ENCODE measurements at regions not wholly inside any gene's neighbourhood (a gene's known extent, or its start where the extent isn't known, plus 50 kb on each side); places are given as distances from the start of the nearest gene placed in this dataset.

DNA sequence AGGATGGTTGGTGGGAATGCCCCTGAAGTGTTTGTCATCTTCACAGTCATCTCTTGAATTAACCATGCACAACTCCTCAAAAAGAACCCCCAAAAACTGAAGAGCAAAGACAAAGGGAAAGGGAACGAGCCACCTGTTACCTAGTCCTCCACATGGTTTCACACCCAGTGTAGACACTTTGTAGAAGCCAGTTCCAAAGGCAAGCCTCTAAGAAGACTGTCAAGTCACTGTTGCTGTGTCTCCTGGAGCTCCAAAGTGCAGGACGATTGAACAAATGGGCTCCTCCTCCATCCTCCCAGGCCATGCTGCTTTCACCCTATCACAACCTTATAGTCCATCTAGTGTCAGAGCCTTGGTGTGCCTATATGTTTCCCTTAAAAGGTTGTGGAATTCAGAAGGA lies 277.6 kb upstream of the PRDM1 start:
- no peak for DNase-seq
- intact Hi-C loops (cut with DNase I) = no loop called here
- WGBS, 2 donors = 81 to 84% methylated on average over 2 of the region's 2 CpGs
- no peak for ATAC-seq (ENCODE audit: low FRiP score)
- Histone ChIP-seq H3K27me3 (ENCODE audit: control insufficient read depth in 1 of 2, insufficient read depth in 2 of 2, low read length in 1 of 2) (no peaks in the 10 kb centered on the region), H3K9me3 (ENCODE audit: control insufficient read depth, low read length) (peaks cover 1% of the 10 kb centered on the region), H3K4me1 (ENCODE audit: control insufficient read depth in 1 of 2, insufficient read depth in 2 of 2, low read length in 2 of 2) (no peaks in the 10 kb centered on the region), H3K4me3 (ENCODE audit: low read length in 2 of 2) (no peak overlapping the region), H3K36me3 (ENCODE audit: control insufficient read depth in 1 of 2, insufficient read depth in 2 of 2, low read length in 1 of 2) (no peaks in the 10 kb centered on the region), H3K27ac (ENCODE audit: low read depth in 1 of 2, low read length in 2 of 2) (no peak overlapping the region)

DNA sequence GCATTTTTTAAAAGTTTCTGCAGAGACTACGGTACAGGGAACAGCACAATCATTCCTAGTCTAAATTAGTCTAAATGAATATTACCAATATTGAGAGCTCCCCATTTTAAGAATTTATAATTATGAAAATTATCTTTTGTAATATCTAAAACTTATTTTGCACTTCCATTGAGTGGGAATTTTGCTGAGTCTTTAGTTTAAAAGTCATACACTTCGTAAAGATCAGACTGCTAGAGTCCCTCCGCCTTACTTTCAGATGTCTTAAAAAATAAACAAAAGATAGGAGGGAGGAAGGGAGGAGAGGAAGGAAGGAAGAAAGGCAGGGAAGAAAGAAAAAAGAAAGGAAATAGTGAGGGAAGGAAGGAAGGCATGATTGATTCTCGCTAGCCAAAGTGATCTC lies 278.2 kb upstream of the PRDM1 start:
- 95 to 97% methylated on average over 4 of the region's 4 CpGs for WGBS, 2 donors
- peaks cover 1% of the 10 kb centered on the region for H3K9me3 ChIP-seq (ENCODE audit: control insufficient read depth, low read length)
- no peak for DNase-seq
- intact Hi-C loops (cut with DNase I) = no loop called here
- no peak for ATAC-seq (ENCODE audit: low FRiP score)
- no peak overlapping the region for H3K4me3 ChIP-seq (ENCODE audit: low read length in 2 of 2)
- H3K27ac ChIP-seq (ENCODE audit: low read depth in 1 of 2, low read length in 2 of 2) = no peak overlapping the region
- H3K36me3 ChIP-seq (ENCODE audit: control insufficient read depth in 1 of 2, insufficient read depth in 2 of 2, low read length in 1 of 2) = no peaks in the 10 kb centered on the region
- no peaks in the 10 kb centered on the region for H3K27me3 ChIP-seq (ENCODE audit: control insufficient read depth in 1 of 2, insufficient read depth in 2 of 2, low read length in 1 of 2)
- no peaks in the 10 kb centered on the region for H3K4me1 ChIP-seq (ENCODE audit: control insufficient read depth in 1 of 2, insufficient read depth in 2 of 2, low read length in 2 of 2)

DNA sequence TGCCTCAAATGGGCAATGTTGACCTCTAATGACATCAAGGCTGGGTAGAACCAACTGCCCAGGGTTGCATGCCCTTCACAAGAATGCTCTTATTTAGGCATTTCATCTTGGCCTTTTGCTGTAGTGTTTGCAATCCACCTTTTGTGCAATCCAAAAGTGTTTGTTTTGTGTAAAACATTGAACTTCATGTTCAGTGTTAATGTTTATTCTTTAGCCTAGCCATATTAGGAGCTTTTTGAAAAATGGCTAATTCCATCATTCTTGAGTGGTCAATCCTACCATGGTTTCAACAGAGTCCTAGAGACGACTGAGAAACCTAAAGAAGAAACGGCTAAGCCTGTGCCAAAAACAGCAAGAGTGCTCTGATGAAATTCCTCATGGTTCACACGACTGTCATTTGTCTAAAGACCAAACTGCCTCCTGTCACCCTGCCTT lies 279.6 kb upstream of the PRDM1 start:
- WGBS, 2 donors = 22 to 26% methylated on average over 3 of the region's 3 CpGs
- no peaks in the 10 kb centered on the region for H3K36me3 ChIP-seq (ENCODE audit: control insufficient read depth in 1 of 2, insufficient read depth in 2 of 2, low read length in 1 of 2)
- no peak overlapping the region for H3K27ac ChIP-seq (ENCODE audit: low read depth in 1 of 2, low read length in 2 of 2)
- ATAC-seq (ENCODE audit: low FRiP score) = no peak
- no peak overlapping the region for H3K4me3 ChIP-seq (ENCODE audit: low read length in 2 of 2)
- peaks cover 3% of the 10 kb centered on the region for H3K9me3 ChIP-seq (ENCODE audit: control insufficient read depth, low read length)
- no peaks in the 10 kb centered on the region for H3K4me1 ChIP-seq (ENCODE audit: control insufficient read depth in 1 of 2, insufficient read depth in 2 of 2, low read length in 2 of 2)
- intact Hi-C loops (cut with DNase I) = no loop called here
- no peaks in the 10 kb centered on the region for H3K27me3 ChIP-seq (ENCODE audit: control insufficient read depth in 1 of 2, insufficient read depth in 2 of 2, low read length in 1 of 2)
- no peak for DNase-seq

DNA sequence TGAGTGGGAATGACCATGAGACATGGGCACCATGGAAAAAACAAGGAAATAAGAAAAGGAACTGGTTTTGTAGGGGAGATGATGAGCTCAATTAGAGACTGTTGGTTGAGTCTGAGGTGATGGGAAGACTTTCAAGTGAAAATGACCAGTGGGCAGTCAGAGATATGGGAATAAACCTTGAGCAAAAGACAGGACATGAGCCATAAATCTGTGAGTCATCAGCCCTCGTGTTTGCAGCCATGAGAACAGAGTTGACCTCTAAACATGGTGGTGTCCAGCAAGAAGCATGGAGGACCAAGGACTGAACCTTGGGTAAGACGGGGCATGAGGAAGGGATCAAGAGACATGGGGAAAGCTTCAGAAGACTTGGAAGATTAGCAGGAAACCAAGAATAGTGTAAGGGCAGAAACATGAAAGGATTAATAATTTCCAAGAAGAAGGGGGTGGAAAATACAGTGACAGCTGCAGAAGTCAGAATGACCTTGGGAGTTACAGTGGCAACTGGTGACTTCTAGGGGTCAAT lies 280.6 kb upstream of the PRDM1 start:
- no peak for DNase-seq
- H3K9me3 ChIP-seq (ENCODE audit: control insufficient read depth, low read length) = peaks cover 3% of the 10 kb centered on the region
- H3K4me3 ChIP-seq (ENCODE audit: low read length in 2 of 2) = no peak overlapping the region
- H3K4me1 ChIP-seq (ENCODE audit: control insufficient read depth in 1 of 2, insufficient read depth in 2 of 2, low read length in 2 of 2) = no peaks in the 10 kb centered on the region
- no peaks in the 10 kb centered on the region for H3K27me3 ChIP-seq (ENCODE audit: control insufficient read depth in 1 of 2, insufficient read depth in 2 of 2, low read length in 1 of 2)
- intact Hi-C loops (cut with DNase I) = no loop called here
- no peaks in the 10 kb centered on the region for H3K36me3 ChIP-seq (ENCODE audit: control insufficient read depth in 1 of 2, insufficient read depth in 2 of 2, low read length in 1 of 2)
- no peak overlapping the region for H3K27ac ChIP-seq (ENCODE audit: low read depth in 1 of 2, low read length in 2 of 2)
- WGBS, 2 donors = 83 to 86% methylated on average over 2 of the region's 2 CpGs
- ATAC-seq (ENCODE audit: low FRiP score) = no peak

DNA sequence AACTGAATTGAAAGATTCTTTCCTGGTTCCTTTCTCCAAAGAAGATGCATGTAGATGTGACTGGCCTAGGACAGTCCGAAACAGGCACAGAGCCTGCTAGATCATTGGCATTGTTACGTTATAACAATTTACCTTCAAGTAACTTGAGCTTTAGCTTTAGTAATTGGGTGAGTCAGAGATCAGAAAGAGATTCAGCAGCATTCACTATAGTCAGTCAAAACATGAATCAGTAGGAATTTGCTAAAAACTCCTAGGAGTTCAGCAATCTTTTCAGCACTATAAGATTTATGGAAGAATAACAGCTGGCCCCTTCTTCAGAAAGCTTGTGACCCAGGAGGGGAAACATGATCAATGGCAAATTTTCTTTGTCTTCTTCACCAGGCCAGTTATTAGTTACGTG lies 281.7 kb upstream of the PRDM1 start:
- intact Hi-C loops (cut with DNase I) = no loop called here
- Histone ChIP-seq H3K36me3 (ENCODE audit: control insufficient read depth in 1 of 2, insufficient read depth in 2 of 2, low read length in 1 of 2) (no peaks in the 10 kb centered on the region), H3K4me1 (ENCODE audit: control insufficient read depth in 1 of 2, insufficient read depth in 2 of 2, low read length in 2 of 2) (no peaks in the 10 kb centered on the region), H3K27me3 (ENCODE audit: control insufficient read depth in 1 of 2, insufficient read depth in 2 of 2, low read length in 1 of 2) (no peaks in the 10 kb centered on the region), H3K9me3 (ENCODE audit: control insufficient read depth, low read length) (peaks cover 3% of the 10 kb centered on the region), H3K4me3 (ENCODE audit: low read length in 2 of 2) (no peak overlapping the region), H3K27ac (ENCODE audit: low read depth in 1 of 2, low read length in 2 of 2) (no peak overlapping the region)
- WGBS, 2 donors = 87 to 93% methylated on average over 3 of the region's 3 CpGs
- DNase-seq (no peak), ATAC-seq (ENCODE audit: low FRiP score) (no peak)

DNA sequence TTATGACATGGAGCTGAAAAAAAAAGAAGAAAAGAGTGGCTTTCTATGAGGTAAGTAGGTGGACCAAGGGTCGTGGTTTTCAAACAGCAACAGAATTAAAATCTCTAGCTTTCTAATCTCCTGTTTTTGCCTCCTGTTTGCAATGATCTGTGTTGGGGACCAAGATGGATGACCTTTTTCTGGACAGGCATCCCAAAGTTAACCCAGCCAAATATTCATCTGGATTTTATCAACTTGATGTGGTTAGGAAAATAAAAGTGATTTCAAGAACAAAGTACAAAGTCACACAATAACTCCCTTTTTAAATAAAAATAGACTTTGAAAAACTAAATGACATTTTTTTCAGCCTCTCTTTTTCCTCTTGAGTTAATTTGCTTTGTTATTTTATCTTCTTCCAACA lies 282.1 kb upstream of the PRDM1 start:
- H3K36me3 ChIP-seq (ENCODE audit: control insufficient read depth in 1 of 2, insufficient read depth in 2 of 2, low read length in 1 of 2) = no peaks in the 10 kb centered on the region
- whole genome bisulfite sequencing, 2 donors = 32 to 40% methylated on average over 1 of the region's 1 CpG
- no peak overlapping the region for H3K4me3 ChIP-seq (ENCODE audit: low read length in 2 of 2)
- no peak overlapping the region for H3K27ac ChIP-seq (ENCODE audit: low read depth in 1 of 2, low read length in 2 of 2)
- DNase-seq (no peak), ATAC-seq (ENCODE audit: low FRiP score) (no peak)
- peaks cover 3% of the 10 kb centered on the region for H3K9me3 ChIP-seq (ENCODE audit: control insufficient read depth, low read length)
- intact Hi-C loops (cut with DNase I) = no loop called here
- no peaks in the 10 kb centered on the region for H3K27me3 ChIP-seq (ENCODE audit: control insufficient read depth in 1 of 2, insufficient read depth in 2 of 2, low read length in 1 of 2)
- no peaks in the 10 kb centered on the region for H3K4me1 ChIP-seq (ENCODE audit: control insufficient read depth in 1 of 2, insufficient read depth in 2 of 2, low read length in 2 of 2)

DNA sequence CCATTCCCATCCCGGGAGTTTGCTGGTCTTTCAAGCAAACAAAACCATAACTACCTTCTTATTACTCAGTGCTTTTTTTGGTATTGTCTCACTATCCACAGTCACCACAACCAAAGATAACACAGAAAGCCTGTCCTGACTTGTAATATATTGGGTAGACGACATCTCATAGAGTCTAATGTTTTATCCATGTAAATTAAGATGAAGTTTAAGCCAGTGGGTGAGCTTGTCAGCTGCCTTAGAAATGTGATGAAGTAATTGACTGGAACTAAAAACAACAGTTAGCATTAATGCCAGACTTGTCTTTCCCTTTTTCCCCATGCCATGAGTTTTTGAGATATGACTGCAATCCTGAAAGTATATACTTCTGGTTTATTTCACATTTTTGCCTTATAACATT lies 282.7 kb upstream of the PRDM1 start:
- H3K4me1 ChIP-seq (ENCODE audit: control insufficient read depth in 1 of 2, insufficient read depth in 2 of 2, low read length in 2 of 2) = no peaks in the 10 kb centered on the region
- ATAC-seq (ENCODE audit: low FRiP score) (no peak), DNase-seq (no peak)
- WGBS, 2 donors = 3 to 8% methylated on average over 2 of the region's 2 CpGs
- H3K27me3 ChIP-seq (ENCODE audit: control insufficient read depth in 1 of 2, insufficient read depth in 2 of 2, low read length in 1 of 2) = no peaks in the 10 kb centered on the region
- no peak overlapping the region for H3K4me3 ChIP-seq (ENCODE audit: low read length in 2 of 2)
- no peaks in the 10 kb centered on the region for H3K36me3 ChIP-seq (ENCODE audit: control insufficient read depth in 1 of 2, insufficient read depth in 2 of 2, low read length in 1 of 2)
- intact Hi-C loops (cut with DNase I) = no loop called here
- H3K9me3 ChIP-seq (ENCODE audit: control insufficient read depth, low read length) = peaks cover 3% of the 10 kb centered on the region
- H3K27ac ChIP-seq (ENCODE audit: low read depth in 1 of 2, low read length in 2 of 2) = no peak overlapping the region

DNA sequence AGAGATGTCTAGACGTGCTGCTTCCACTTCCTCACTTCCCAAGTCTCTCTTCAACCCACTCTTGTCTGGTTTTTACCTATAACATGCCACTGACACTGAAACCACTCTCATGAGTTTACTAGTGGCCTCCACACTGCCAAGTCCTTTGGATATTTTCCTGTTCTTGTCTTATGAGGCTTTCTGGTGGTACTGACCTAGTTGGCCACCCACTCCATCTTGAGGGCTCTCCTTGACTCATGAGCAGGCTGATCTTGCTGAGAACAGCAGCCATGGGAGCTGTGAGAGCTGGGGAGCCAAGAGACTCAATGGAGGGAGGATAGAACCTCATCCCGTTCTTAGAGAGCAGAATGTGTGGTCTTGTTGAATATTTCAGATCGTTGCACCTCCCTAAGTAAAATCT lies 283.4 kb upstream of the PRDM1 start:
- intact Hi-C loops (cut with DNase I) = no loop called here
- ATAC-seq (ENCODE audit: low FRiP score) (no peak), DNase-seq (no peak)
- 79 to 81% methylated on average over 3 of the region's 3 CpGs for WGBS, 2 donors
- Histone ChIP-seq H3K36me3 (ENCODE audit: control insufficient read depth in 1 of 2, insufficient read depth in 2 of 2, low read length in 1 of 2) (no peaks in the 10 kb centered on the region), H3K4me3 (ENCODE audit: low read length in 2 of 2) (no peak overlapping the region), H3K27me3 (ENCODE audit: control insufficient read depth in 1 of 2, insufficient read depth in 2 of 2, low read length in 1 of 2) (no peaks in the 10 kb centered on the region), H3K4me1 (ENCODE audit: control insufficient read depth in 1 of 2, insufficient read depth in 2 of 2, low read length in 2 of 2) (peaks cover 0 to 4% of the 10 kb centered on the region in 2 donors), H3K9me3 (ENCODE audit: control insufficient read depth, low read length) (peaks cover 3% of the 10 kb centered on the region), H3K27ac (ENCODE audit: low read depth in 1 of 2, low read length in 2 of 2) (no peak overlapping the region)

DNA sequence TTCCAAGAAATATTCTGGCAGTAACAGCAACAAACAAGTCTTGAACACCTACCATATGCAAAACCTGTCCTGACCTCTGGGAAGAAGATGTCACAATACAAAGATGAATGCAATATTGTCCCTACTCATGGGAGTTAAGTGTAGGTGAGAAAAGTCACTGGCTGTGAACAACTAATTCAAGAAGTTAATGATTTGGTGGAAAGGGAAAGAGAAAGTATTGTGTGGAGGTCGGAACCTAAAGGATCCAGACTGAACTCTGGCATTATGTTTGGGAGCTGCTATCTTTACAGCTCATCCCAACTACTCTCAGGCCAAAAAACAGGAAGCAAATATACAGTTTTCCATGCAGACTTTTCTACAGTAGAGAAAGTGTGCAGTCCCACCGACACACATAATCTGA lies 285.3 kb upstream of the PRDM1 start:
- no peaks in the 10 kb centered on the region for H3K36me3 ChIP-seq (ENCODE audit: control insufficient read depth in 1 of 2, insufficient read depth in 2 of 2, low read length in 1 of 2)
- intact Hi-C loops (cut with DNase I) = no loop called here
- no peak overlapping the region for H3K4me3 ChIP-seq (ENCODE audit: low read length in 2 of 2)
- no peak overlapping the region for H3K27ac ChIP-seq (ENCODE audit: low read depth in 1 of 2, low read length in 2 of 2)
- H3K27me3 ChIP-seq (ENCODE audit: control insufficient read depth in 1 of 2, insufficient read depth in 2 of 2, low read length in 1 of 2) = no peaks in the 10 kb centered on the region
- peaks cover 0 to 4% of the 10 kb centered on the region in 2 donors for H3K4me1 ChIP-seq (ENCODE audit: control insufficient read depth in 1 of 2, insufficient read depth in 2 of 2, low read length in 2 of 2)
- peaks cover 3% of the 10 kb centered on the region for H3K9me3 ChIP-seq (ENCODE audit: control insufficient read depth, low read length)
- WGBS, 2 donors = 85 to 93% methylated on average over 2 of the region's 2 CpGs
- no peak for DNase-seq
- no peak for ATAC-seq (ENCODE audit: low FRiP score)

All from aorta (tissue), 5 donors.